Iris pigment epithelial cell (primary cell): ENCODE measurements at regions not wholly inside any gene's neighbourhood (a gene's known extent, or its start where the extent isn't known, plus 50 kb on each side); places are given as distances from the start of the nearest gene placed in this dataset.
"Not testable (repeated sequence)": the region's sequence is repeated elsewhere in the genome, so short reads cannot be mapped to it uniquely, and the experiment has no call there.

Source experiments
- DNase-seq: peaks from one replicate; pipeline ENCODE4 v3.0.0-alpha.2; 2011; ENCODE audit warnings: low read depth

DNA sequence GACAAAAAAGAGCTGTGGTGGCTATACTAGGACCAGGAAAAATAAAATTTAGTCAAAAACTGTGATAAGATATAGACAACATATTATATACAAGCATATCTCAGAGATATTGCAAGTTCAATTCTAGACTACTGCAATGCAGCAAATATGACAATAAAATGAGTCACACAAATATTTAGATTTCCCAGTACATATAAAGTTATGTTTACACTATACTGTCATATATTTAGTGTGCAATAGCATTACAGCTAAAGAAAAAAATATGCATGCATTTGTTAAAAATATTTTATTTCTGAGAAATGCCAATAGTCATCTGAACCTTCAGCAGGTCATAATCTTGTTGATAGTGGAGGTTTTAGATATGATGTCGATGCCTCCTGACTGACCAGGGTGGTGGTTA lies 72.1 kb downstream of the AKR1C4 start:
- no peak for DNase-seq

- peak; percentile 20 for DNase-seq
Observed at GRCh38 chr10:5269791-5270190, 73.2 kb downstream of the AKR1C4 start.

DNA sequence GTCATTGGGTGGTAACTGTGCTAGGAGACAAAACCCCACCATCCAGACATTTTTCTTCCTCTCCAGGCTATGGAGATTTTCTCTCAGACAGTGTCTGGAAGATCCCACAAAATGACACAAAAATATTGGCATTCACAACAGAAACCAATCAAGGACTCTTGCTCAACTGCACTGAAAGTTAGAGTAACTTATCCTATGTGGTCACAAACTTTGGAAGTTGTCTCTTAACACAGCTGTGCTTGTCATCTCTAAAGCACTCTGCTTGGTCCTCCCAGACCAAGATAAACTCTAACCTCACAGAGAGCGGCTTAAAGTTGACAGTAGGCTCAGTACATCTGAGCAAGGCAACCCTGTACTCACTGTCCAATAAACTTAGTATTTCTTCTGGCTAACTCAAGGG lies 74.9 kb downstream of the AKR1C4 start:
- DNase-seq, result no peak

- no peak for DNase-seq
Observed at GRCh38 chr10:5272065-5272803, 75.6 kb downstream of the AKR1C4 start.

- DNase-seq, result no peak
Observed at GRCh38 chr10:5274795-5275194, 78.2 kb downstream of the AKR1C4 start.

GRCh38 chr10:5281356-5281755 lies 83.4 kb upstream of the UCN3 start:
- no peak for DNase-seq

DNA sequence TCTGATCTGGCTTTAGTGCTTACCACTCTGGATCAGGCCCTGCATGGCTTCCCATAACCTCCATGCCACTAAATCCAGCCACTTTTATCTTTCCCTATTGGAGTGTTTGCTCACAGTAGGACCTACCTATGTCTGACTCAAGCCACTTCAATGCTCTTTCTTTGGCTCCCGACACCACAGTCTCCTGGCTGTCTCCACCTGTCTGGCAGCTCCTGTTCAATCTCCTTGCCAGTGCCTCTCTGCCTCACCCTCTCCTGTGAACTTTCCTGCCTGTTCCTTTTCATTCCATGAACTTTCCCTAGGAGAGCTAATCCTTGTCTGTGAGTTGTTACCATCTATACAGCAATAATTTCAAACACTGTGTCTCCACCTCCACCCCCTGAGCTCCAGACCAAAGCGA lies 82.6 kb upstream of the UCN3 start:
- no peak for DNase-seq

- DNase-seq, result peak; percentile 78
Observed at GRCh38 chr10:5283305-5284158, 81.2 kb upstream of the UCN3 start.

- peak; percentile 96 for DNase-seq
Observed at GRCh38 chr10:5284311-5285057, 80.3 kb upstream of the UCN3 start.

GRCh38 chr10:5285186-5285585 lies 79.6 kb upstream of the UCN3 start:
- DNase-seq, result no peak

- DNase-seq, result no peak
Observed at GRCh38 chr10:5288359-5288758, 76.4 kb upstream of the UCN3 start.

DNA sequence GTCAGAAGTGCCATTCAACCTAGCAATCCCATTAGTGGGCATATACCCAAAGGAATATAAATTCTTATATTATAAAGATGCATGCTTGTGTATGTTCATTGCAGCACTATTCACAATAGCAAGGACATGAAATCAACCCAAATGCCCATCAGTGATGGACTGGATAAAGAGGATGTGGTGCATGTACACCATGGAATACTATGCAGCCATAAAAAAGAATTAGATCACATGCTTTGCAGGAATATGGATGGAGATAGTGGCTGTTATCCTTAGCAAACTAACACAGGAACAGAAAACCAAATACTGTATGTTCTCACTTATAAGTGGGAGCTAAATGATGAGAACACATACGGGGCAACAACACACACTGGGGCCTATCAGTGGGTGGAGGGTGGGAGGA lies 75.5 kb upstream of the UCN3 start:
- DNase-seq, result not testable (repeated sequence)

- DNase-seq, result peak; percentile 95
Observed at GRCh38 chr10:5291501-5292195, 73.1 kb upstream of the UCN3 start.

DNA sequence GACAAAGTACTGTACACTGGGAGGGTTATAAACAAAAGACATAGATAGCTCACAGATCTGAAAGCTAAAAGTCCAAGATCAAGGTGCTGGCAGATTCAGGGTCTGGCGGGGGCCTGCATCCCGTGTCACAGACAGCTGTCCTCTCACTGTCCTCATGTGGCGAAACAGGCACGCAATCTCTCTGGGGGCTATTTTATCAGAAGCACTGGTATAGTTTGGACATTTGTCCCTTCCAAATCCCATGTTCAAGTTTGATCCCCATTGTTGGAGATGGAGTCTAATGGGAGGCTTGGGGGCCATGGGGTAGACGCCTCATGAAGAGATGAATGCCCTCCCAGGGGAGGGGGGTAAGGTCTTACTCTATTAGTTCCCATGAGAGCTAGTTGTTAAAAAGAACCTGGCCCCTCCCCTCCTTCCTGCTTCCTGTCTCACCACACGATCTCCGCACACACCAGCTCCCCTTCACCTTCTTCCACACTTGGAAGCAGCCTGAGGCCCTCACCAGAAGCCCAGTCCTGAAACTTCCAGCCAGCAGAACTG lies 72.5 kb upstream of the UCN3 start:
- DNase-seq, result peak; percentile 18

DNA sequence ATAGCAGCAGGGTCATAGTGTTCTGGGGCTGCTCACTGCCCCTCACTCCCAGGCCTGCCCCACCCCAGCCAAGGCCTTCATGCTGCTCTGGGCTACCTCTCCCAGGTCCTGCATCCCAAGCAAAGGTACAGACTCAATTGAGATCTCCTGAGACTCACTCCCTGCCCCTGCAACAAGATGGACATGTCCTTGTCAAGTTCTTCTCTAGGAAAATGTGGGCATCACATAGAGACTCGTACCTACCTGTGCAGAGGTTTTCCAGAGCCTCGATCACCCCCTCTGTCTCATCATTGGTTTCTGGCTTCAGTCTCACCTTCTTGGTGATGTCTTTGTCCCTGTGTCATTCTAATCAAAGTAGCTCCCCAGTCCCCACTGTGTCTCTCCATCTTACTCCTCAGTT lies 71.8 kb upstream of the UCN3 start:
- not testable (repeated sequence) for DNase-seq

GRCh38 chr10:5293691-5294550 lies 70.8 kb upstream of the UCN3 start:
- DNase-seq, result peak; percentile 71

DNA sequence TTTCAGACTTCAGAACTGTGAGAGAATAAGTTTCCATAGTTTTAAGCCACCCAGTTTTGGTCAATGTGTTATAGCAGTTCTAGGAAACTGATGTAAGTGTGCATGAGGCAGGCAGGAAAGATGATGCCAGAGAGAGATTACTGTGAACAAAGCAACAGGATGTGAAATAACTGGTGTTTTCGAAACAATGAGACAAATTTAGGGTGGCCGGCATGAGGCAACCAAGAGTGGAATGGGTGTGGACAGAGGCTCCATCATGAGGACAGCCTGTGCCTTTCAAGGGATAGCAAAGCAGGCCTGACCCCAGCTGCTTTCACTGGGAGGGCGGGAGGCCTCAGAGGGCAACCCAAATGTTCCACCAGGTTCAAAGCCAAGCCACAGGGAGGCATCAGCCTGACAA lies 67.3 kb upstream of the UCN3 start:
- peak; percentile 70 for DNase-seq

DNA sequence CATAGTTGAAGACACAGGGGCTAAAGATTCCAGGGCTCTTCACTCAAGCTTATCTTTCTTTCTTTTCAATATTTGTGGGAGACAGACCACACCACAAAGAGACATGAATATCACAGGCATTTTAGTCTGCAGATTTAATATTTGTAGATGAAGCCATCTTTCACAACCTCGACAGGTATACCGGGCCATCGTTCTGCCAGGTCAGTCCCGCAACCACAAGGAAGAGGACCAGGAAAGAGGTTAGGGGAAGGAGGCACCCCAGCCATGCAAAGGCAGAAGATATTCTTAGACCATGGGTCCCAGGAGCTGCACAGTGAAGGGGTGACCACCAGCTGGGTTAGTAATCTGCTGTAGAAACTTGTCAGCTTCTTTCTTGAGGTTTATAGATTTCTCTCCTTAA lies 66.8 kb upstream of the UCN3 start:
- DNase-seq, result no peak

- DNase-seq, result peak; percentile 25
Observed at GRCh38 chr10:5299950-5300349, 64.8 kb upstream of the UCN3 start.

DNA sequence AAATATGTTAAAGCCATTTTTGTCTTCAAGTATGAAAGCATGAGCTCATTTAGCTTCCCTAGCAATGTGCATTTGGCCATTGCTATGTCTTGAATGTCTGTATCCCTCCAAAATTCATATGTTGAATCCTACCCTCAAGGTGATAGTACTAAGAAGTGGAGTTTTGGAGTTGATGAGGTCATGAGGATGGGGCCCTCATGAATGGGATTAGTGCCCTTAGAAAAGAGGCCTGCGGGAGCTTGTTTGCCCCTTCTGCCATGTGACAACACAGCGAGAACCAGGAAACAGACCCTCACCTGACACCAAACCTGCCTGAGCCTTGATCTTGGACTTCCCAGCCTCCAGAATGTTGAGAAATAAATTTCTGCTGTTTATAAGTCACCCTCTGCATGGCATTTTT lies 61.3 kb upstream of the UCN3 start:
- DNase-seq, result no peak

DNA sequence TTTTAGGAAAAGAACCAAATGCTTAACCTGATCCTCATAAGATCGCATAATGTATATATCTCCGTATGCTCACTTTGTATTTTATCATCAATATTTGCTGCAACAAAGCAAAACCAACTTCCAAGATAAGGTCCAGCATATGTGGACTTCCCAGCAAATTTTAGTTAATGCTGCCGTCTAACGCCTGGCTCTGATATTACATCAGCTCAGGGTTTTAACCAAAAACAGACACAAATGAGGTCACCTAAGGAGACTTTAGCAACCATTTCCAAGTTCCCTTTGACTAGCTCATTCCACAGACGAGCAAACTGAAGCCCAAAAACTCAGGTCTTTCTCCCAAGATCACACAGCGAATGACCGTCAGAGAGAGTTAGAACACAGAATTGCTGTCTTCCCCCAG lies 59.4 kb upstream of the UCN3 start:
- peak; percentile 40 for DNase-seq
